Heart left ventricle (tissue), 13 donors: ENCODE measurements at regions not wholly inside any gene's neighbourhood (a gene's known extent, or its start where the extent isn't known, plus 50 kb on each side); places are given as distances from the start of the nearest gene placed in this dataset.

Experiments
- POLR2A ChIP-seq, 2 donors: fragments of 450-650 bp; IDR thresholded peaks; one replicate each; pipeline ENCODE4 v1.6.1; 2017; ENCODE audit warnings: antibody characterized with exemption in 2 of 2, mild to moderate bottlenecking in 2 of 2, moderate library complexity in 2 of 2
- TF ChIP-seq, protein P1 (sequence below), 12 donors: fragments of 200-600 bp; sonication (generic) in 4 of 12; IDR thresholded peaks; one replicate each; pipeline versions ENCODE4 v1.5.0 to v1.8.0; 2018 to 2022; ENCODE audit warnings: antibody characterized with exemption in 12 of 12, mild to moderate bottlenecking in 5 of 12
- donor health status: ischemic (EF 13 %, LVEDD 7.1; RV severe dilation, severe dysfunction).
- donor health status: DM: no; HTN: yes; CAD: no.
- donor health status: DM: no; HTN: no; CAD: no.
- donor health status: ischemic (EF 25% LVEDD 6.9; RV normal size, moderate dysfunction).
- donor health status: ischemic (EF 25% LVEDD 5.7; RV mildly dilated, moderate dysfunction).
- donor health status: ischemic (EF 35%, LVEDD 5.7; RV mildly dilated, moderate dysfunction).
- donor health status: nonischemic (EF 11% LVEDD 7.7; RV severe dilation, severe dysfunction).
- donor health status: DM: yes; HTN: yes; CAD: no.
- donor health status: PGD.
- donor health status: ischemic (EF 29% LVEDD 5.4; RV normal size, mild dysfunction).
- donor health status: nonischemic (EF 23%, LVEDD 6.1; RV moderate dilation, normal function).

DNA sequence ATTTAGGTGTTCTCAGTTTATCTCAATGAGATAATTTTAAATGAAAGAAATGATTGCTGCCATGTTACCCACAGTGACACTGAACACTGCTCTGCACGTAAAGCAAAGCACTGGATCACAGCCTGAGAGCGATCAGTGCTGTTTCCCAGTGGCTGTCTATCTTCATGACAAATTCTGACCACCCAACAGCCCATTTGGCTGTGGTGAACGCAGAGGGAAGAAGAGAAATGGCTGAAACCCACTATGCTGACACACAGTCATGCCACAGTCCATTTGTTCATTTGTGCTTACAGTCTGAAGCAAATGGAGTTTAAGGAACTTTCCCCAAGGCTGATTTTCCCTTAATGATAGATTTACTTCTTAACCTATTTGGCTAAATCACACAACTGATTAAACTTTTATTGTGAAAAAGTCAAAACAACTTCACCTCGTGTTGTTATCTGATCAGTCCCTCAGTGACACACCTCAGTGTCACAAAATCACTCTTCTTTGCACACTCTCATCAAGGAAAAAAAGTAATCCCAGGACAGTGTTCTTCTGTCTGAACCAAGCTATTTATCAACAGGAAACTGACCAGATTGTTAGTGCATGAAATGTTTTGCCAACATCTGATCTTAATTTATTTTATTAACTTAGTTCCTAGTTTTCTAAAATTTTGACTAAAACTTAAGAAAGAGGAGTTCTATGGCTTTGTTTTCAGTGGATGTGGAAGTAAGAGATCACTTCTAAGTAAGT is 225.1 kb downstream of the TBX18 start:
- TF ChIP-seq POLR2A (IDR thresholded peaks at IDR 0.05): no peak
- TF ChIP-seq, protein P1, sequence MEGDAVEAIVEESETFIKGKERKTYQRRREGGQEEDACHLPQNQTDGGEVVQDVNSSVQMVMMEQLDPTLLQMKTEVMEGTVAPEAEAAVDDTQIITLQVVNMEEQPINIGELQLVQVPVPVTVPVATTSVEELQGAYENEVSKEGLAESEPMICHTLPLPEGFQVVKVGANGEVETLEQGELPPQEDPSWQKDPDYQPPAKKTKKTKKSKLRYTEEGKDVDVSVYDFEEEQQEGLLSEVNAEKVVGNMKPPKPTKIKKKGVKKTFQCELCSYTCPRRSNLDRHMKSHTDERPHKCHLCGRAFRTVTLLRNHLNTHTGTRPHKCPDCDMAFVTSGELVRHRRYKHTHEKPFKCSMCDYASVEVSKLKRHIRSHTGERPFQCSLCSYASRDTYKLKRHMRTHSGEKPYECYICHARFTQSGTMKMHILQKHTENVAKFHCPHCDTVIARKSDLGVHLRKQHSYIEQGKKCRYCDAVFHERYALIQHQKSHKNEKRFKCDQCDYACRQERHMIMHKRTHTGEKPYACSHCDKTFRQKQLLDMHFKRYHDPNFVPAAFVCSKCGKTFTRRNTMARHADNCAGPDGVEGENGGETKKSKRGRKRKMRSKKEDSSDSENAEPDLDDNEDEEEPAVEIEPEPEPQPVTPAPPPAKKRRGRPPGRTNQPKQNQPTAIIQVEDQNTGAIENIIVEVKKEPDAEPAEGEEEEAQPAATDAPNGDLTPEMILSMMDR (IDR thresholded peaks at IDR 0.05): no peak
